GM10248 (cell line): ENCODE measurements at regions not wholly inside any gene's neighbourhood (a gene's known extent, or its start where the extent isn't known, plus 50 kb on each side); places are given as distances from the start of the nearest gene placed in this dataset.

Experiments used
- CTCF ChIA-PET: fragments of 300-600 bp; sonication (Branson Sonifier 250); formaldehyde crosslinking; extraction: SDS; loops from one replicate; lab custom pipeline; 2021; ENCODE audit warnings: antibody characterized with exemption; lab: Yijun Ruan, JAX
- POLR2A ChIA-PET: fragments of 350-650 bp; sonication (Branson Sonifier 250); formaldehyde crosslinking; extraction: SDS; loops from one replicate; lab custom pipeline; 2020; ENCODE audit warnings: antibody characterized with exemption; lab: Yijun Ruan, JAX
- DNase-seq: peaks from one replicate; pipeline ENCODE4 v3.0.0; 2012; ENCODE audit errors: extremely low spot score
- CTCF ChIP-seq: IDR thresholded peaks from 2 replicates; pipeline ENCODE4 v1.5.1; 2012; ENCODE audit warnings: mild to moderate bottlenecking, low read depth; ENCODE audit errors: extremely low read depth, missing control alignments, control extremely low read depth

- ChIA-PET CTCF (no interaction called here), POLR2A (no interaction called here)
- DNase-seq, result no peak
- TF ChIP-seq CTCF, result no peak
Measured at GRCh38 chr9:78678877-78679276, 382.0 kb downstream of the PSAT1 start.

GRCh38 chr9:78680196-78680595, 383.3 kb downstream of the PSAT1 start:
- TF ChIP-seq CTCF, result no peak
- DNase-seq, result no peak
- ChIA-PET POLR2A (no interaction called here), CTCF (no interaction called here)

GRCh38 chr9:78682216-78682615, 385.3 kb downstream of the PSAT1 start:
- TF ChIP-seq CTCF, result no peak
- ChIA-PET POLR2A (no interaction called here), CTCF (no interaction called here)
- DNase-seq, result no peak

- no peak for TF ChIP-seq CTCF
- ChIA-PET POLR2A (interaction anchor here (0.6 kb wide), 1 partner anchor 118 kb away, joined by 3 read pairs; no protein-coding TSS in a partner anchor), CTCF (interaction anchor here (1.2 kb wide), 1 partner anchor 27 kb away, joined by 3 read pairs; no protein-coding TSS in a partner anchor)
- no peak for DNase-seq
Measured at GRCh38 chr9:78685471-78685870, 388.5 kb downstream of the PSAT1 start.

GRCh38 chr9:78688796-78689195, 391.9 kb downstream of the PSAT1 start:
- no peak for DNase-seq
- no peak for TF ChIP-seq CTCF
- ChIA-PET POLR2A (no interaction called here), CTCF (interaction anchor here (1.3 kb wide), 1 partner anchor 27 kb away, joined by 4 read pairs; no protein-coding TSS in a partner anchor)

- no peak for TF ChIP-seq CTCF
- no peak for DNase-seq
- ChIA-PET CTCF (no interaction called here), POLR2A (no interaction called here)
Measured at GRCh38 chr9:78691542-78691941, 394.6 kb downstream of the PSAT1 start.
